Caco-2 (cell line): ENCODE measurements at regions not wholly inside any gene's neighbourhood (a gene's known extent, or its start where the extent isn't known, plus 50 kb on each side); places are given as distances from the start of the nearest gene placed in this dataset.

ENCODE experiments used
- BruUV-seq: library from RNA; stranded (reverse); fragments of 400-500 nt; replicated peaks from 2 replicates; lab custom pipeline; 2021; lab: Mats Ljungman, UMichigan
- CTCF ChIA-PET: fragments of 300-600 bp; sonication (Branson Sonifier 250); formaldehyde crosslinking; loops from one replicate; lab custom pipeline; 2022; ENCODE audit warnings: antibody characterized with exemption; lab: Charles Lee
- POLR2A ChIA-PET: fragments of 300-600 bp; sonication (Branson Sonifier 250); formaldehyde crosslinking; loops from one replicate; lab custom pipeline; 2022; ENCODE audit warnings: antibody characterized with exemption; lab: Charles Lee
- DNase-seq, 2 experiments: peaks; one replicate each; pipeline versions ENCODE4 v3.0.0 to v3.0.0-alpha.2; 2020 to 2022
- H3K27me3 ChIP-seq: replicated peaks from 2 replicates; pipeline ENCODE4 v1.6.0; 2011; ENCODE audit warnings: low read length; ENCODE audit not compliant: control insufficient read depth, insufficient read depth
- H3K36me3 ChIP-seq: 2 replicates; pipeline ENCODE4 v1.5.1; 2011; ENCODE audit warnings: low read length; ENCODE audit not compliant: control insufficient read depth, insufficient read depth
- H3K4me1 ChIP-seq: fragments of 250-450 bp; sonication (Bioruptor Pico); 2 replicates; pipeline ENCODE4 v1.5.1; 2020; ENCODE audit warnings: mild to moderate bottlenecking
- H3K4me3 ChIP-seq: 2 replicates; pipeline ENCODE4 v1.5.1; 2011; ENCODE audit warnings: low read depth, mild to moderate bottlenecking, control low read depth, low read length
- H3K9me3 ChIP-seq: fragments of 250-450 bp; sonication (Bioruptor Pico); 2 replicates; pipeline ENCODE4 v1.5.1; 2020; ENCODE audit warnings: mild to moderate bottlenecking, moderate library complexity
- H3K27ac Mint-ChIP-seq: one replicate; pipeline ENCODE4 v1.8.0; 2022; ENCODE audit warnings: mixed read lengths; ENCODE audit not compliant: unreplicated experiment
- H3K27me3 Mint-ChIP-seq: one replicate; pipeline ENCODE4 v1.8.0; 2022; ENCODE audit warnings: mixed read lengths; ENCODE audit not compliant: insufficient read depth, unreplicated experiment
- H3K36me3 Mint-ChIP-seq: one replicate; pipeline ENCODE4 v1.8.0; 2022; ENCODE audit warnings: mild to moderate bottlenecking, mixed read lengths; ENCODE audit not compliant: insufficient read depth, unreplicated experiment
- H3K4me1 Mint-ChIP-seq: one replicate; pipeline ENCODE4 v1.8.0; 2022; ENCODE audit warnings: low read depth, mixed read lengths; ENCODE audit not compliant: unreplicated experiment
- H3K4me3 Mint-ChIP-seq: one replicate; pipeline ENCODE4 v1.8.0; 2022; ENCODE audit warnings: mild to moderate bottlenecking, moderate library complexity, mixed read lengths; ENCODE audit not compliant: unreplicated experiment
- H3K9me3 Mint-ChIP-seq: one replicate; pipeline ENCODE4 v1.8.0; 2022; ENCODE audit warnings: mixed read lengths; ENCODE audit not compliant: unreplicated experiment
- CTCF ChIP-seq, 2 experiments: fragments of 200-600 bp in 1 of 2; IDR thresholded peaks; 1 replicate in 1 of 2; 2 replicates in 1 of 2; pipeline versions ENCODE4 v1.5.1 to v1.8.0; 2011 to 2022; ENCODE audit warnings: antibody characterized with exemption in 1 of 2, control low read depth in 1 of 2, inconsistent platforms in 1 of 2, low read depth in 1 of 2, low read length in 1 of 2, mild to moderate bottlenecking in 1 of 2, moderate library complexity in 1 of 2; ENCODE audit not compliant: insufficient read depth in 1 of 2, severe bottlenecking in 1 of 2, unreplicated experiment in 1 of 2
- intact Hi-C: fragments of 100-400 bp; cut with micrococcal nuclease; formaldehyde crosslinking; loops from one replicate; pipeline ENCODE4 v1.10.0; 2022; ENCODE audit not compliant: unreplicated experiment

- BruUV-seq, result no TSS peak
- H3K9me3 ChIP-seq, result peaks cover 10% of the 10 kb centered on the region; the same call in 1 of the 2 replicates
- ChIA-PET CTCF (no interaction called here), POLR2A (no interaction called here)
- no peak overlapping the region for H3K27ac Mint-ChIP-seq
- DNase-seq, result no peak
- no peaks in the 10 kb centered on the region for H3K4me1 ChIP-seq
- TF ChIP-seq CTCF (IDR thresholded peaks at IDR 0.05; ENCODE audit: insufficient read depth in 1 of 2, low read depth in 1 of 2, low read length in 1 of 2, severe bottlenecking in 1 of 2, unreplicated experiment in 1 of 2), result no peak
- H3K4me3 Mint-ChIP-seq, result no peak overlapping the region
- intact Hi-C loops, result no loop called here
- no peaks in the 10 kb centered on the region for H3K27me3 ChIP-seq
- H3K36me3 ChIP-seq, result no peaks in the 10 kb centered on the region
- no peaks in the 10 kb centered on the region for H3K27me3 Mint-ChIP-seq
- no peak overlapping the region for H3K4me3 ChIP-seq
- H3K9me3 Mint-ChIP-seq, result peaks cover 20% of the 10 kb centered on the region
- H3K36me3 Mint-ChIP-seq, result no peaks in the 10 kb centered on the region
- no peaks in the 10 kb centered on the region for H3K4me1 Mint-ChIP-seq
These were observed 482.0 kb downstream of the SATB2 start for GRCh38 chr2:198975779-198976178.

- BruUV-seq, result no TSS peak
- intact Hi-C loops, result no loop called here
These were observed 484.0 kb downstream of the SATB2 start for GRCh38 chr2:198973785-198974184.

GRCh38 chr2:198973181-198973580 lies 484.6 kb downstream of the SATB2 start:
- H3K27ac Mint-ChIP-seq, result no peak overlapping the region
- Histone ChIP-seq H3K36me3 (no peaks in the 10 kb centered on the region), H3K4me3 (no peak overlapping the region), H3K4me1 (peaks cover 8% of the 10 kb centered on the region; the same call in 1 of the 2 replicates), H3K9me3 (peaks cover 10% of the 10 kb centered on the region; the same call in 1 of the 2 replicates), H3K27me3 (no peaks in the 10 kb centered on the region)
- TF ChIP-seq CTCF (IDR thresholded peaks at IDR 0.05; ENCODE audit: insufficient read depth in 1 of 2, low read depth in 1 of 2, low read length in 1 of 2, severe bottlenecking in 1 of 2, unreplicated experiment in 1 of 2), result no peak
- no peaks in the 10 kb centered on the region for H3K27me3 Mint-ChIP-seq
- no TSS peak for BruUV-seq
- POLR2A ChIA-PET, result no interaction called here
- DNase-seq, result no peak
- peaks cover 20% of the 10 kb centered on the region for H3K9me3 Mint-ChIP-seq
- CTCF ChIA-PET, result no interaction called here
- H3K4me3 Mint-ChIP-seq, result no peak overlapping the region
- H3K36me3 Mint-ChIP-seq, result no peaks in the 10 kb centered on the region
- intact Hi-C loops, result no loop called here
- H3K4me1 Mint-ChIP-seq, result peaks cover 7% of the 10 kb centered on the region

More at GRCh38 chr2:198973785-198974184, 484.0 kb downstream of the SATB2 start:
- peaks cover 10% of the 10 kb centered on the region; the same call in 1 of the 2 replicates for H3K9me3 ChIP-seq
- no peak for DNase-seq
- Mint-ChIP-seq H3K4me3 (no peak overlapping the region), H3K27ac (no peak overlapping the region), H3K27me3 (no peaks in the 10 kb centered on the region), H3K4me1 (peaks cover 3% of the 10 kb centered on the region), H3K36me3 (no peaks in the 10 kb centered on the region), H3K9me3 (peaks cover 20% of the 10 kb centered on the region)
- H3K4me1 ChIP-seq, result peaks cover 8% of the 10 kb centered on the region; the same call in 1 of the 2 replicates
- H3K27me3 ChIP-seq, result no peaks in the 10 kb centered on the region
- no peak overlapping the region for H3K4me3 ChIP-seq
- CTCF ChIA-PET, result no interaction called here
- POLR2A ChIA-PET, result no interaction called here
- no peaks in the 10 kb centered on the region for H3K36me3 ChIP-seq
- TF ChIP-seq CTCF (IDR thresholded peaks at IDR 0.05; ENCODE audit: insufficient read depth in 1 of 2, low read depth in 1 of 2, low read length in 1 of 2, severe bottlenecking in 1 of 2, unreplicated experiment in 1 of 2), result no peak
